H1 (cell line): ENCODE measurements at regions not wholly inside any gene's neighbourhood (a gene's known extent, or its start where the extent isn't known, plus 50 kb on each side); places are given as distances from the start of the nearest gene placed in this dataset.

Source experiments
- CEBPB ChIP-seq: IDR thresholded peaks from 2 replicates; pipeline ENCODE4 v1.6.1; 2012; ENCODE audit warnings: low read depth, low read length
- CREB1 ChIP-seq: IDR thresholded peaks from 2 replicates; pipeline ENCODE4 v1.6.1; 2012; ENCODE audit warnings: inconsistent platforms
- EZH2 ChIP-seq: fragments of 200-600 bp; sonication (generic); IDR thresholded peaks from 2 replicates; pipeline ENCODE4 v1.7.1; 2012; ENCODE audit warnings: low read depth, mild to moderate bottlenecking, moderate library complexity, low read length, inconsistent platforms; ENCODE audit not compliant: severe bottlenecking
- GABPA ChIP-seq: IDR thresholded peaks from 2 replicates; pipeline ENCODE4 v1.6.1; 2011; ENCODE audit warnings: mild to moderate bottlenecking, low read length, moderate library complexity, borderline replicate concordance; ENCODE audit not compliant: insufficient read depth
- JUND ChIP-seq: IDR thresholded peaks from 2 replicates; pipeline ENCODE4 v1.6.1; 2011; ENCODE audit warnings: mild to moderate bottlenecking, improper control_type of control experiment, low read length
- KDM4A ChIP-seq: IDR thresholded peaks from one replicate; pipeline ENCODE4 v1.7.1; 2012; ENCODE audit warnings: low read depth, mild to moderate bottlenecking, moderate library complexity, low read length, inconsistent platforms; ENCODE audit not compliant: severe bottlenecking
- POLR2A ChIP-seq, 2 experiments: IDR thresholded peaks; 1 replicate in 1 of 2; 2 replicates in 1 of 2; pipeline ENCODE4 v1.6.1; 2011; ENCODE audit warnings: low read depth in 2 of 2, low read length in 2 of 2, mild to moderate bottlenecking in 2 of 2; ENCODE audit errors: control extremely low read depth in 1 of 2
- RNF2 ChIP-seq: fragments of 200-900, 300-1000 bp; sonication (generic); IDR thresholded peaks from 2 replicates; pipeline ENCODE4 v1.7.1; 2016; ENCODE audit warnings: borderline replicate concordance, low read depth, mild to moderate bottlenecking, antibody characterized with exemption, low read length; ENCODE audit not compliant: poor library complexity, severe bottlenecking; ENCODE audit errors: missing control alignments
- TEAD4 ChIP-seq: IDR thresholded peaks from 2 replicates; pipeline ENCODE4 v1.6.1; 2012; ENCODE audit warnings: low read depth, low read length, inconsistent platforms, mixed read lengths
- TF ChIP-seq, protein P1 (sequence below), 3 experiments: IDR thresholded peaks; 1 replicate in 2 of 3; 2 replicates in 1 of 3; pipeline versions ENCODE4 v1.5.1 to v1.6.1; 2011; ENCODE audit warnings: low read length in 3 of 3, mild to moderate bottlenecking in 3 of 3, inconsistent platforms in 2 of 3, low read depth in 1 of 3, moderate library complexity in 1 of 3; ENCODE audit not compliant: insufficient read depth in 1 of 3; ENCODE audit errors: control extremely low read depth in 1 of 3
- TF ChIP-seq, protein P2 (sequence below): IDR thresholded peaks from 2 replicates; pipeline ENCODE4 v1.6.1; 2012; ENCODE audit warnings: low read length, inconsistent platforms

DNA sequence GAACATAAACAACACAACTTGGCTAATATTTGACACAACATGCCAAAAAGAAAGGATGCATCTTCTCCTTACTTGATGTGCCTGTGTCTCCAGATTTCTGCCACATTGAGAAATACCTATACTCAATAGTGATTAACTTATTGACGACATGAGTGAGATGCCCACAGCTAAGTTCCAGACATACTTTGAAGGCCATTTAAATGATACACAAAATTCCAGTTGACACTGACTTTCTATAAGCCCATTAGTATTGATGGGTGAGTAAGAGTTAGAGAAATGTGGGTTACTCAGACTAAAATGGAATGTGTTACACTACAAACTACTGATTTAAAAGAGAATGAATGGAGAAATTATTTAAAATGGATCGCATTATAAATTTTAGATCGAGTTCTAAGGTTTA, 838.2 kb upstream of the MGAT4C start:
- no peak for TF ChIP-seq KDM4A
- TF ChIP-seq, protein P1, sequence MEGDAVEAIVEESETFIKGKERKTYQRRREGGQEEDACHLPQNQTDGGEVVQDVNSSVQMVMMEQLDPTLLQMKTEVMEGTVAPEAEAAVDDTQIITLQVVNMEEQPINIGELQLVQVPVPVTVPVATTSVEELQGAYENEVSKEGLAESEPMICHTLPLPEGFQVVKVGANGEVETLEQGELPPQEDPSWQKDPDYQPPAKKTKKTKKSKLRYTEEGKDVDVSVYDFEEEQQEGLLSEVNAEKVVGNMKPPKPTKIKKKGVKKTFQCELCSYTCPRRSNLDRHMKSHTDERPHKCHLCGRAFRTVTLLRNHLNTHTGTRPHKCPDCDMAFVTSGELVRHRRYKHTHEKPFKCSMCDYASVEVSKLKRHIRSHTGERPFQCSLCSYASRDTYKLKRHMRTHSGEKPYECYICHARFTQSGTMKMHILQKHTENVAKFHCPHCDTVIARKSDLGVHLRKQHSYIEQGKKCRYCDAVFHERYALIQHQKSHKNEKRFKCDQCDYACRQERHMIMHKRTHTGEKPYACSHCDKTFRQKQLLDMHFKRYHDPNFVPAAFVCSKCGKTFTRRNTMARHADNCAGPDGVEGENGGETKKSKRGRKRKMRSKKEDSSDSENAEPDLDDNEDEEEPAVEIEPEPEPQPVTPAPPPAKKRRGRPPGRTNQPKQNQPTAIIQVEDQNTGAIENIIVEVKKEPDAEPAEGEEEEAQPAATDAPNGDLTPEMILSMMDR (IDR thresholded peaks at IDR 0.05; ENCODE audit: control extremely low read depth in 1 of 3, insufficient read depth in 1 of 3, low read depth in 1 of 3, low read length in 3 of 3), result no peak
- TF ChIP-seq POLR2A (IDR thresholded peaks at IDR 0.05; ENCODE audit: control extremely low read depth in 1 of 2, low read depth in 2 of 2, low read length in 2 of 2), result no peak
- TF ChIP-seq JUND, result no peak
- TF ChIP-seq EZH2, result no peak
- TF ChIP-seq, protein P2, sequence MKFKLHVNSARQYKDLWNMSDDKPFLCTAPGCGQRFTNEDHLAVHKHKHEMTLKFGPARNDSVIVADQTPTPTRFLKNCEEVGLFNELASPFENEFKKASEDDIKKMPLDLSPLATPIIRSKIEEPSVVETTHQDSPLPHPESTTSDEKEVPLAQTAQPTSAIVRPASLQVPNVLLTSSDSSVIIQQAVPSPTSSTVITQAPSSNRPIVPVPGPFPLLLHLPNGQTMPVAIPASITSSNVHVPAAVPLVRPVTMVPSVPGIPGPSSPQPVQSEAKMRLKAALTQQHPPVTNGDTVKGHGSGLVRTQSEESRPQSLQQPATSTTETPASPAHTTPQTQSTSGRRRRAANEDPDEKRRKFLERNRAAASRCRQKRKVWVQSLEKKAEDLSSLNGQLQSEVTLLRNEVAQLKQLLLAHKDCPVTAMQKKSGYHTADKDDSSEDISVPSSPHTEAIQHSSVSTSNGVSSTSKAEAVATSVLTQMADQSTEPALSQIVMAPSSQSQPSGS, result no peak
- TF ChIP-seq CREB1, result no peak
- no peak for TF ChIP-seq TEAD4
- TF ChIP-seq CEBPB, result no peak
- TF ChIP-seq GABPA, result no peak
- no peak for TF ChIP-seq RNF2
